HL-60 (cell line): ENCODE measurements at regions not wholly inside any gene's neighbourhood (a gene's known extent, or its start where the extent isn't known, plus 50 kb on each side); places are given as distances from the start of the nearest gene placed in this dataset.

ENCODE experiments used
- CTCF ChIP-seq: IDR thresholded peaks from one replicate; pipeline ENCODE4 v1.5.1; 2011; ENCODE audit warnings: low read length, control low read depth, inconsistent platforms; ENCODE audit not compliant: insufficient read depth
- GABPA ChIP-seq: IDR thresholded peaks from 2 replicates; pipeline ENCODE4 v1.6.1; 2012; ENCODE audit warnings: low read depth
- POLR2AphosphoS5 ChIP-seq: IDR thresholded peaks from 2 replicates; pipeline ENCODE4 v1.6.1; 2012; ENCODE audit warnings: low read depth
- REST ChIP-seq: IDR thresholded peaks from 2 replicates; pipeline ENCODE4 v1.6.1; 2012; ENCODE audit warnings: low read depth; ENCODE audit not compliant: insufficient replicate concordance
- SPI1 ChIP-seq: IDR thresholded peaks from 2 replicates; pipeline ENCODE4 v1.6.1; 2012; ENCODE audit warnings: low read depth, mild to moderate bottlenecking, borderline replicate concordance

- TF ChIP-seq CTCF (no peak), GABPA (no peak), POLR2AphosphoS5 (no peak), REST (no peak), SPI1 (no peak)
Measured at GRCh38 chr13:103349211-103349980, 283.2 kb upstream of the SLC10A2 start.
